PC-9 (cell line): ENCODE measurements at regions not wholly inside any gene's neighbourhood (a gene's known extent, or its start where the extent isn't known, plus 50 kb on each side); places are given as distances from the start of the nearest gene placed in this dataset.

Experiments used
- BruUV-seq: library from RNA; stranded (reverse); fragments of 400-500 nt; replicated peaks from 2 replicates; lab custom pipeline; 2021; lab: Mats Ljungman, UMichigan
- CTCF ChIA-PET: fragments of 300-600 bp; sonication (Branson Sonifier 250); formaldehyde crosslinking; loops from one replicate; lab custom pipeline; 2022; ENCODE audit warnings: antibody characterized with exemption; lab: Charles Lee
- POLR2A ChIA-PET: fragments of 300-600 bp; sonication (Branson Sonifier 250); formaldehyde crosslinking; loops from one replicate; lab custom pipeline; 2022; ENCODE audit warnings: antibody characterized with exemption; ENCODE audit not compliant: unreplicated experiment; lab: Charles Lee
- DNase-seq, 2 experiments: peaks; one replicate each; pipeline versions ENCODE4 v3.0.0 to v3.0.0-alpha.2; 2015 to 2022; ENCODE audit warnings: mixed read lengths in 1 of 2
- H2AFZ ChIP-seq: fragments of 200-600 bp; sonication (generic); 2 replicates; pipeline ENCODE4 v1.8.1; 2017; ENCODE audit warnings: antibody characterized with exemption
- H3F3A ChIP-seq: fragments of 200-600 bp; sonication (generic); 2 replicates; pipeline ENCODE4 v1.8.1; 2017; ENCODE audit warnings: antibody characterized with exemption, mild to moderate bottlenecking, low read depth; ENCODE audit not compliant: insufficient read depth
- H3K27ac ChIP-seq: fragments of 200-600 bp; sonication (generic); 2 replicates; pipeline ENCODE4 v1.6.1; 2016; ENCODE audit warnings: mixed run types
- H3K27me3 ChIP-seq: fragments of 200-600 bp; sonication (generic); 2 replicates; pipeline ENCODE4 v1.6.1; 2016; ENCODE audit warnings: low read depth, mixed run types; ENCODE audit not compliant: insufficient read depth
- H3K36me3 ChIP-seq: fragments of 200-600 bp; sonication (generic); 2 replicates; pipeline ENCODE4 v1.6.1; 2016; ENCODE audit warnings: low read depth, mixed run types
- H3K4me1 ChIP-seq: fragments of 200-600 bp; sonication (generic); replicated peaks from 2 replicates; pipeline ENCODE4 v1.6.1; 2016; ENCODE audit warnings: mixed run types; ENCODE audit not compliant: insufficient read depth
- H3K4me2 ChIP-seq: fragments of 200-600 bp; sonication (generic); 2 replicates; pipeline ENCODE4 v1.6.1; 2017; ENCODE audit warnings: mixed run types
- H3K4me3 ChIP-seq: fragments of 200-600 bp; sonication (generic); 2 replicates; pipeline ENCODE4 v1.6.1; 2016; ENCODE audit warnings: mixed run types
- H3K79me2 ChIP-seq: fragments of 200-600 bp; sonication (generic); 2 replicates; pipeline ENCODE4 v1.6.1; 2017; ENCODE audit warnings: low read depth, mixed run types
- H3K9me2 ChIP-seq: fragments of 200-600 bp; sonication (generic); 2 replicates; pipeline ENCODE4 v1.8.1; 2017; ENCODE audit warnings: mild to moderate bottlenecking; ENCODE audit not compliant: insufficient read depth
- H3K9me3 ChIP-seq: fragments of 200-600 bp; sonication (generic); 2 replicates; pipeline ENCODE4 v1.8.1; 2016; ENCODE audit warnings: low read depth; ENCODE audit not compliant: insufficient read depth
- H4K20me1 ChIP-seq: fragments of 200-600 bp; sonication (generic); 2 replicates; pipeline ENCODE4 v1.8.1; 2017; ENCODE audit not compliant: insufficient read depth
- CTCF ChIP-seq: fragments of 200-600 bp; sonication (generic); conservative IDR thresholded peaks from 2 replicates; pipeline ENCODE4 v1.6.1; 2017; ENCODE audit warnings: mixed run types, antibody characterized with exemption, mild to moderate bottlenecking, moderate library complexity
- EZH2 ChIP-seq: fragments of 200-600 bp; sonication (generic); IDR thresholded peaks from 2 replicates; pipeline ENCODE4 v1.8.0; 2017; ENCODE audit warnings: antibody characterized with exemption, low read depth
- intact Hi-C: fragments of 100-400 bp; cut with micrococcal nuclease; formaldehyde crosslinking; loops from one replicate; pipeline ENCODE4 v1.10.0; 2022; ENCODE audit not compliant: unreplicated experiment

GRCh38 chr15:39495871-39496840 is 84.7 kb upstream of the THBS1 start:
- Histone ChIP-seq H3K9me2 (no peaks in the 10 kb centered on the region), H3K79me2 (no peaks in the 10 kb centered on the region), H3K4me2 (no peak overlapping the region), H3K9me3 (no peaks in the 10 kb centered on the region), H3K4me3 (no peak overlapping the region), H3F3A (no peaks in the 10 kb centered on the region), H3K4me1 (no peaks in the 10 kb centered on the region), H4K20me1 (no peaks in the 10 kb centered on the region), H3K36me3 (no peaks in the 10 kb centered on the region), H3K27me3 (no peaks in the 10 kb centered on the region), H3K27ac (no peak overlapping the region), H2AFZ (no peak overlapping the region)
- POLR2A ChIA-PET = interaction anchor here (0.5 to 0.7 kb wide), 3 partner anchors 84 to 781 kb away, joined by 3 to 19 read pairs (median 3); no protein-coding TSS in a partner anchor
- intact Hi-C loops = no loop called here
- CTCF ChIA-PET = no interaction called here
- DNase-seq = no peak
- no TSS peak for BruUV-seq
- TF ChIP-seq CTCF (no peak), EZH2 (no peak)

- no peaks in the 10 kb centered on the region for H3K79me2 ChIP-seq
- CTCF ChIA-PET = no interaction called here
- DNase-seq = no peak
- H3K27me3 ChIP-seq = no peaks in the 10 kb centered on the region
- H3K9me2 ChIP-seq = no peaks in the 10 kb centered on the region
- H3F3A ChIP-seq = no peaks in the 10 kb centered on the region
- H3K36me3 ChIP-seq = no peaks in the 10 kb centered on the region
- H3K4me1 ChIP-seq = no peaks in the 10 kb centered on the region
- BruUV-seq = no TSS peak
- POLR2A ChIA-PET = interaction anchor here (0.7 kb wide), 1 partner anchor 284 kb away, joined by 3 read pairs; no protein-coding TSS in a partner anchor
- no peaks in the 10 kb centered on the region for H3K9me3 ChIP-seq
- intact Hi-C loops = no loop called here
- TF ChIP-seq EZH2 (no peak), CTCF (no peak)
- no peak overlapping the region for H3K4me3 ChIP-seq
- no peak overlapping the region for H2AFZ ChIP-seq
- H3K4me2 ChIP-seq = no peak overlapping the region
- no peak overlapping the region for H3K27ac ChIP-seq
- H4K20me1 ChIP-seq = no peaks in the 10 kb centered on the region
Measured at GRCh38 chr15:39497016-39497758, 83.7 kb upstream of the THBS1 start.

GRCh38 chr15:39497759-39498565 is 82.9 kb upstream of the THBS1 start:
- Histone ChIP-seq H4K20me1 (no peaks in the 10 kb centered on the region), H2AFZ (no peak overlapping the region), H3K4me3 (no peak overlapping the region), H3K9me3 (no peaks in the 10 kb centered on the region), H3K9me2 (no peaks in the 10 kb centered on the region), H3F3A (no peaks in the 10 kb centered on the region), H3K27ac (no peak overlapping the region), H3K36me3 (no peaks in the 10 kb centered on the region), H3K4me2 (no peak overlapping the region), H3K27me3 (no peaks in the 10 kb centered on the region), H3K79me2 (no peaks in the 10 kb centered on the region), H3K4me1 (no peaks in the 10 kb centered on the region)
- intact Hi-C loops = no loop called here
- POLR2A ChIA-PET = no interaction called here
- TF ChIP-seq CTCF (no peak), EZH2 (no peak)
- no peak for DNase-seq
- no TSS peak for BruUV-seq
- CTCF ChIA-PET = no interaction called here
